ENCODE measurements at regions not wholly inside any gene's neighbourhood (a gene's known extent, or its start where the extent isn't known, plus 50 kb on each side); places are given as distances from the start of the nearest gene placed in this dataset.

GRCh38 chr15:94535298-94536048 lies 304.1 kb downstream of the MCTP2 start:
- DNase-seq = no peak

GRCh38 chr15:94536549-94536948 lies 305.2 kb downstream of the MCTP2 start:
- no peak for DNase-seq

- DNase-seq = no peak
These were observed 306.9 kb downstream of the MCTP2 start for GRCh38 chr15:94538280-94538679.

- no peak for DNase-seq
These were observed 311.0 kb downstream of the MCTP2 start for GRCh38 chr15:94542391-94542790.

- DNase-seq = no peak
These were observed 315.4 kb downstream of the MCTP2 start for GRCh38 chr15:94546808-94547207.

GRCh38 chr15:94547711-94548110 lies 316.4 kb downstream of the MCTP2 start:
- DNase-seq = no peak

- no peak for DNase-seq
These were observed 324.6 kb downstream of the MCTP2 start for GRCh38 chr15:94555841-94556519.

- DNase-seq = no peak
These were observed 329.8 kb downstream of the MCTP2 start for GRCh38 chr15:94561036-94561689.

GRCh38 chr15:94563456-94563855 lies 332.1 kb downstream of the MCTP2 start:
- no peak for DNase-seq

- DNase-seq = peak; percentile 4
These were observed 345.6 kb downstream of the MCTP2 start for GRCh38 chr15:94576889-94577533.

GRCh38 chr15:94579286-94579685 lies 347.9 kb downstream of the MCTP2 start:
- no peak for DNase-seq

- DNase-seq = no peak
These were observed 349.0 kb downstream of the MCTP2 start for GRCh38 chr15:94580211-94580885.

- no peak for DNase-seq
These were observed 351.0 kb downstream of the MCTP2 start for GRCh38 chr15:94582368-94582767.

- DNase-seq = peak; percentile 14
These were observed 353.5 kb downstream of the MCTP2 start for GRCh38 chr15:94584833-94585244.

GRCh38 chr15:94586099-94586498 lies 354.7 kb downstream of the MCTP2 start:
- no peak for DNase-seq

- no peak for DNase-seq
These were observed 355.8 kb downstream of the MCTP2 start for GRCh38 chr15:94587113-94587512.

- DNase-seq = no peak
These were observed 357.6 kb downstream of the MCTP2 start for GRCh38 chr15:94588993-94589392.

GRCh38 chr15:94592495-94592894 lies 361.1 kb downstream of the MCTP2 start:
- no peak for DNase-seq

GRCh38 chr15:94596707-94597106 lies 365.3 kb downstream of the MCTP2 start:
- no peak for DNase-seq

GRCh38 chr15:94600505-94600904 lies 369.1 kb downstream of the MCTP2 start:
- DNase-seq = no peak

GRCh38 chr15:94602754-94603470 lies 371.6 kb downstream of the MCTP2 start:
- DNase-seq = no peak

GRCh38 chr15:94606286-94606685 lies 374.9 kb downstream of the MCTP2 start:
- no peak for DNase-seq

Measured in activated CD4-positive, alpha-beta T cell treated with anti-CD3 and anti-CD28 coated beads, Interleukin-2, amount 50 U/mL, for 1 hour (primary cell).